H1 (cell line): ENCODE measurements at regions not wholly inside any gene's neighbourhood (a gene's known extent, or its start where the extent isn't known, plus 50 kb on each side); places are given as distances from the start of the nearest gene placed in this dataset.

ENCODE experiments used
- CTCF ChIA-PET: fragments of 300-600 bp; sonication (Branson Sonifier 250); formaldehyde crosslinking; loops from one replicate; lab custom pipeline; 2021; ENCODE audit not compliant: partially characterized antibody; lab: Charles Lee
- POLR2A ChIA-PET: fragments of 300-600 bp; sonication (Branson Sonifier 250); formaldehyde crosslinking; loops from one replicate; lab custom pipeline; 2021; ENCODE audit warnings: inconsistent platforms; ENCODE audit not compliant: partially characterized antibody; lab: Charles Lee
- DNase-seq, 2 experiments: peaks; one replicate each; pipeline versions ENCODE4 v3.0.0 to v3.0.0-alpha.2; 2010 to 2022; ENCODE audit warnings: low spot score in 2 of 2, low read depth in 1 of 2, mixed read lengths in 1 of 2
- FAIRE-seq: peaks from 2 replicates; lab custom pipeline; 2011; peaks lifted over from hg19 to GRCh38; lab: Jason Lieb, UNC
- H2AFZ ChIP-seq: 2 replicates; pipeline ENCODE4 v1.8.1; 2012; ENCODE audit warnings: low read length, inconsistent platforms
- H2AK5ac ChIP-seq: 2 replicates; pipeline ENCODE4 v1.6.1; 2013; ENCODE audit warnings: low read depth, low read length
- H2BK120ac ChIP-seq: replicated peaks from 2 replicates; pipeline ENCODE3; 2013; ENCODE audit warnings: low read depth, low read length, inconsistent platforms
- H2BK12ac ChIP-seq: 2 replicates; pipeline ENCODE4 v1.6.1; 2013; ENCODE audit warnings: low read depth, low read length
- H2BK15ac ChIP-seq: 2 replicates; pipeline ENCODE4 v1.6.1; 2013; ENCODE audit warnings: low read length
- H2BK20ac ChIP-seq: 2 replicates; pipeline ENCODE4 v1.6.1; 2013; ENCODE audit warnings: low read length
- H2BK5ac ChIP-seq: 2 replicates; pipeline ENCODE4 v1.6.1; 2013; ENCODE audit warnings: low read depth, low read length
- H3K14ac ChIP-seq: 2 replicates; pipeline ENCODE4 v1.6.1; 2013; ENCODE audit warnings: inconsistent platforms; ENCODE audit not compliant: insufficient read length
- H3K18ac ChIP-seq: 2 replicates; pipeline ENCODE4 v1.6.1; 2013; ENCODE audit warnings: low read length; ENCODE audit errors: extremely low read depth
- H3K23ac ChIP-seq: 2 replicates; pipeline ENCODE4 v1.6.1; 2013; ENCODE audit warnings: inconsistent platforms; ENCODE audit not compliant: insufficient read length
- H3K23me2 ChIP-seq: 2 replicates; pipeline ENCODE4 v1.6.1; 2013; ENCODE audit warnings: low read depth, low read length
- H3K27ac ChIP-seq: 2 replicates; pipeline ENCODE4 v1.6.1; 2011; ENCODE audit warnings: low read depth, low read length, inconsistent platforms
- H3K27me3 ChIP-seq, 4 experiments: replicated peaks in 1 of 4; 1 replicate in 1 of 4; 2 replicates in 3 of 4; pipeline versions ENCODE4 v1.6.1 to v1.8.1; 2011 to 2013; ENCODE audit warnings: low read length in 3 of 4, mild to moderate bottlenecking in 3 of 4, inconsistent platforms in 2 of 4, mixed read lengths in 2 of 4, moderate library complexity in 1 of 4; ENCODE audit not compliant: control insufficient read depth in 3 of 4, insufficient read depth in 3 of 4; ENCODE audit errors: extremely low read depth in 1 of 4
- H3K36me3 ChIP-seq, 4 experiments: 2 replicates each; pipeline versions ENCODE4 v1.6.1 to v1.8.1; 2011 to 2013; ENCODE audit warnings: mild to moderate bottlenecking in 4 of 4, low read length in 3 of 4, moderate library complexity in 2 of 4, control low read depth in 1 of 4, inconsistent platforms in 1 of 4; ENCODE audit not compliant: insufficient read depth in 4 of 4, control insufficient read depth in 2 of 4
- H3K4ac ChIP-seq: replicated peaks from 2 replicates; pipeline ENCODE3; 2013; ENCODE audit warnings: low read length, low read depth, mixed read lengths, inconsistent platforms; ENCODE audit not compliant: insufficient read length
- H3K4me1 ChIP-seq, 4 experiments: replicated peaks in 1 of 4; 1 replicate in 1 of 4; 2 replicates in 3 of 4; pipeline versions ENCODE4 v1.6.1 to v1.8.1; 2011 to 2013; ENCODE audit warnings: low read length in 3 of 4, inconsistent platforms in 2 of 4, mixed read lengths in 1 of 4; ENCODE audit not compliant: insufficient read depth in 4 of 4, control insufficient read depth in 3 of 4
- H3K4me2 ChIP-seq, 2 experiments: 2 replicates each; pipeline versions ENCODE4 v1.6.1 to v1.8.1; 2011 to 2013; ENCODE audit warnings: low read depth in 2 of 2, low read length in 2 of 2, control low read depth in 1 of 2, inconsistent platforms in 1 of 2, mild to moderate bottlenecking in 1 of 2; ENCODE audit not compliant: insufficient read depth in 1 of 2
- H3K4me3 ChIP-seq, 4 experiments: fragments of 200-600, 300-600 bp in 1 of 4; sonication (generic), shearing (Covaris generic), sonication (Bioruptor Twin) in 1 of 4; 2 replicates each; pipeline versions ENCODE4 v1.5.1 to v1.8.1; 2011 to 2016; ENCODE audit warnings: low read length in 4 of 4, low read depth in 3 of 4, control low read depth in 2 of 4, inconsistent platforms in 2 of 4, mild to moderate bottlenecking in 2 of 4, mixed read lengths in 1 of 4, moderate library complexity in 1 of 4; ENCODE audit not compliant: insufficient read depth in 2 of 4; ENCODE audit errors: extremely low read depth in 1 of 4
- H3K56ac ChIP-seq: replicated peaks from 2 replicates; pipeline ENCODE3; 2013; ENCODE audit warnings: low read depth, mild to moderate bottlenecking, mixed read lengths, low read length, inconsistent platforms; ENCODE audit not compliant: insufficient read length
- H3K79me1 ChIP-seq: 2 replicates; pipeline ENCODE4 v1.6.1; 2013; ENCODE audit warnings: low read depth, low read length, control low read depth
- H3K79me2 ChIP-seq, 2 experiments: 2 replicates each; pipeline versions ENCODE4 v1.6.1 to v1.8.1; 2012 to 2013; ENCODE audit warnings: low read length in 2 of 2, mild to moderate bottlenecking in 2 of 2, inconsistent platforms in 1 of 2; ENCODE audit not compliant: insufficient read depth in 2 of 2, control insufficient read depth in 1 of 2
- H3K9ac ChIP-seq, 4 experiments: replicated peaks in 1 of 4; 1 replicate in 1 of 4; 2 replicates in 3 of 4; pipeline versions ENCODE4 v1.6.1 to v1.8.1; 2011 to 2013; ENCODE audit warnings: low read depth in 3 of 4, low read length in 3 of 4, control low read depth in 2 of 4, mild to moderate bottlenecking in 2 of 4, moderate library complexity in 2 of 4, inconsistent platforms in 1 of 4; ENCODE audit errors: extremely low read depth in 1 of 4
- H3K9me3 ChIP-seq, 2 experiments: 2 replicates each; pipeline versions ENCODE4 v1.6.1 to v1.8.1; 2012 to 2013; ENCODE audit warnings: mild to moderate bottlenecking in 2 of 2, moderate library complexity in 2 of 2, control low read depth in 1 of 2, inconsistent platforms in 1 of 2, low read depth in 1 of 2, low read length in 1 of 2, mixed read lengths in 1 of 2; ENCODE audit not compliant: insufficient read depth in 2 of 2
- H4K20me1 ChIP-seq, 2 experiments: replicated peaks in 1 of 2; 2 replicates each; pipeline versions ENCODE3 to v1.8.1; 2011 to 2013; ENCODE audit warnings: inconsistent platforms in 2 of 2, low read length in 2 of 2, mild to moderate bottlenecking in 1 of 2; ENCODE audit not compliant: insufficient read depth in 2 of 2, control insufficient read depth in 1 of 2
- H4K5ac ChIP-seq: 2 replicates; pipeline ENCODE4 v1.6.1; 2013; ENCODE audit warnings: low read length, low read depth, mixed read lengths, inconsistent platforms; ENCODE audit not compliant: insufficient read length
- H4K8ac ChIP-seq: 2 replicates; pipeline ENCODE4 v1.8.0; 2013; ENCODE audit warnings: mild to moderate bottlenecking, moderate library complexity, low read length, inconsistent platforms; ENCODE audit not compliant: insufficient read depth; ENCODE audit errors: extremely low read depth
- H4K91ac ChIP-seq: replicated peaks from 2 replicates; pipeline ENCODE3; 2013; ENCODE audit warnings: low read length, mixed read lengths, inconsistent platforms; ENCODE audit not compliant: insufficient read length
- BACH1 ChIP-seq: IDR thresholded peaks from 2 replicates; pipeline ENCODE4 v1.6.1; 2012; ENCODE audit warnings: low read length, improper control_type of control experiment
- BCL11A ChIP-seq, 2 experiments: IDR thresholded peaks; one replicate each; pipeline ENCODE4 v1.6.1; 2011; ENCODE audit warnings: low read depth in 2 of 2, low read length in 2 of 2, mild to moderate bottlenecking in 2 of 2
- CHD1 ChIP-seq: IDR thresholded peaks from 2 replicates; pipeline ENCODE4 v1.6.1; 2012; ENCODE audit warnings: low read depth, low read length, improper control_type of control experiment
- CTBP2 ChIP-seq: IDR thresholded peaks from 2 replicates; pipeline ENCODE4 v1.7.0; 2011; ENCODE audit warnings: borderline replicate concordance, mild to moderate bottlenecking, moderate library complexity, mixed read lengths, low read length; ENCODE audit not compliant: insufficient read depth, insufficient read length
- HDAC2 ChIP-seq, 2 experiments: fragments of 300-600 bp in 1 of 2; sonication (generic) in 1 of 2; IDR thresholded peaks; 2 replicates each; pipeline ENCODE4 v1.6.1; 2011 to 2012; ENCODE audit warnings: low read depth in 2 of 2, low read length in 2 of 2, mild to moderate bottlenecking in 2 of 2, moderate library complexity in 2 of 2, borderline replicate concordance in 1 of 2, inconsistent platforms in 1 of 2
- JUND ChIP-seq: IDR thresholded peaks from 2 replicates; pipeline ENCODE4 v1.6.1; 2011; ENCODE audit warnings: mild to moderate bottlenecking, improper control_type of control experiment, low read length
- KDM5A ChIP-seq: fragments of 200-600 bp; IDR thresholded peaks from 2 replicates; pipeline ENCODE4 v1.7.1; 2012; ENCODE audit warnings: mild to moderate bottlenecking, low read length, inconsistent platforms, mixed read lengths
- MAFK ChIP-seq: IDR thresholded peaks from 2 replicates; pipeline ENCODE4 v1.6.1; 2012; ENCODE audit warnings: low read depth, mild to moderate bottlenecking, improper control_type of control experiment, low read length
- RBBP5 ChIP-seq: IDR thresholded peaks from 2 replicates; pipeline ENCODE4 v1.7.1; 2012; ENCODE audit warnings: low read depth, mild to moderate bottlenecking, inconsistent platforms, low read length, moderate library complexity, borderline replicate concordance
- SAP30 ChIP-seq: fragments of 300-600 bp; sonication (generic); IDR thresholded peaks from 2 replicates; pipeline ENCODE4 v1.7.1; 2012; ENCODE audit warnings: low read length, moderate library complexity, mild to moderate bottlenecking, inconsistent platforms; ENCODE audit not compliant: insufficient read depth, insufficient replicate concordance
- SIX5 ChIP-seq: IDR thresholded peaks from 2 replicates; pipeline ENCODE4 v1.6.1; 2011; ENCODE audit warnings: mild to moderate bottlenecking, low read depth, low read length
- SP2 ChIP-seq: IDR thresholded peaks from 2 replicates; pipeline ENCODE4 v1.6.1; 2012; ENCODE audit warnings: mild to moderate bottlenecking, low read length, inconsistent platforms
- TAF7 ChIP-seq: optimal IDR thresholded peaks from 2 replicates; pipeline ENCODE3; 2011; ENCODE audit warnings: low read depth, mild to moderate bottlenecking, inconsistent platforms, low read length, moderate library complexity, borderline replicate concordance
- TEAD4 ChIP-seq: IDR thresholded peaks from 2 replicates; pipeline ENCODE4 v1.6.1; 2012; ENCODE audit warnings: low read depth, low read length, inconsistent platforms, mixed read lengths
- WGBS, 2 experiments: shearing (Covaris generic) in 1 of 2; methylation state at CpG; one replicate each; pipeline versions ENCODE4 v1.1.6 to v1.1.7; 2013 to 2015; ENCODE audit warnings: low lambda C conversion rate in 2 of 2, mixed read lengths in 2 of 2, inconsistent platforms in 1 of 2, low coverage in 1 of 2, missing lambda C conversion rate in 1 of 2; ENCODE audit not compliant: insufficient replicate concordance in 2 of 2, insufficient coverage in 1 of 2, insufficient read length in 1 of 2; ENCODE audit errors: extremely low coverage in 1 of 2, missing lambda C conversion rate in 1 of 2; 5-methylcytosine and 5-hydroxymethylcytosine counted together
- TF ChIP-seq, protein P1 (sequence below): IDR thresholded peaks from 2 replicates; pipeline ENCODE4 v1.6.1; 2011; ENCODE audit warnings: low read depth, mild to moderate bottlenecking, low read length; ENCODE audit not compliant: insufficient read depth

DNA sequence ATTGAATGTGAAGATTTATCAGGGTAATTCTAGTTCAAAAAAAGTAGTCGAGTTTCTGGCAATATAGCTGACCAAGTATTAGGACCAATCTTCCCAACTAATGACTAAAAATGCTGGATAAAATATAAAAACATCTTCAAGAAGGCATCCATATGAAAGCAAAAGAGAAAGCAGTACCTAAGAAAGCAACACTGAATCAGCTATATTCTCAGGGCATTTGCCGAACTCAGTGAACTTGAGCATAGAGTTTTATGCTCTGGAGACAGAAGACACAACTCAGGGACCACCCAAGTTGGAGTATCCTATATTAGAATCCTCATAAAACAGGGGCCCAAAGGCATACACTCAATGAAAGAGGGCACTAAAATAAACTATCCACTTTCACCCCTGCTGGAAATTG, 103.7 kb upstream of the HNRNPA3 start:
- Histone ChIP-seq H3K79me1 (no peaks in the 10 kb centered on the region), H3K27ac (no peak overlapping the region), H3K23me2 (no peaks in the 10 kb centered on the region), H3K14ac (no peak overlapping the region), H3K79me2 (no peaks in the 10 kb centered on the region), H2BK15ac (no peak overlapping the region), H4K91ac (no peak overlapping the region), H4K8ac (no peak overlapping the region), H3K18ac (no peak overlapping the region), H4K5ac (no peak overlapping the region), H3K36me3 (no peaks in the 10 kb centered on the region), H3K27me3 (no peaks in the 10 kb centered on the region), H3K4me1 (no peaks in the 10 kb centered on the region), H3K23ac (no peak overlapping the region), H4K20me1 (no peaks in the 10 kb centered on the region), H3K9ac (no peak overlapping the region), H3K4ac (no peak overlapping the region), H2BK20ac (no peak overlapping the region), H2AFZ (no peak overlapping the region), H3K56ac (no peak overlapping the region), H3K9me3 (no peaks in the 10 kb centered on the region), H3K4me2 (no peak overlapping the region), H2BK12ac (no peak overlapping the region), H2BK5ac (no peak overlapping the region), H3K4me3 (no peak overlapping the region), H2BK120ac (no peak overlapping the region), H2AK5ac (no peak overlapping the region)
- FAIRE-seq (no peak), DNase-seq (no peak)
- CTCF ChIA-PET = interaction anchor here (1.0 to 1.4 kb wide), 2 partner anchors 14 to 26 kb away, joined by 3 to 7 read pairs; no protein-coding TSS in a partner anchor
- POLR2A ChIA-PET = no interaction called here
- 87% methylated on average over 2 of the region's 2 CpGs; no CpG with 5 or more reads in 1 of the 2 experiments for WGBS, 2 experiments
- TF ChIP-seq MAFK (no peak), SAP30 (no peak), HDAC2 (IDR thresholded peaks at IDR 0.05; ENCODE audit: borderline replicate concordance in 1 of 2, low read depth in 2 of 2, low read length in 2 of 2) (no peak), SP2 (no peak), SIX5 (no peak), JUND (no peak), TEAD4 (no peak), CTBP2 (no peak), CHD1 (no peak), KDM5A (no peak), BACH1 (no peak), BCL11A (IDR thresholded peaks at IDR 0.05; ENCODE audit: low read depth in 2 of 2, low read length in 2 of 2) (no peak), RBBP5 (no peak), TAF7 (no peak)
- TF ChIP-seq, protein P1, sequence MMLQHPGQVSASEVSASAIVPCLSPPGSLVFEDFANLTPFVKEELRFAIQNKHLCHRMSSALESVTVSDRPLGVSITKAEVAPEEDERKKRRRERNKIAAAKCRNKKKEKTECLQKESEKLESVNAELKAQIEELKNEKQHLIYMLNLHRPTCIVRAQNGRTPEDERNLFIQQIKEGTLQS = no peak
